ENCODE measurements at regions not wholly inside any gene's neighbourhood (a gene's known extent, or its start where the extent isn't known, plus 50 kb on each side); places are given as distances from the start of the nearest gene placed in this dataset.

DNA sequence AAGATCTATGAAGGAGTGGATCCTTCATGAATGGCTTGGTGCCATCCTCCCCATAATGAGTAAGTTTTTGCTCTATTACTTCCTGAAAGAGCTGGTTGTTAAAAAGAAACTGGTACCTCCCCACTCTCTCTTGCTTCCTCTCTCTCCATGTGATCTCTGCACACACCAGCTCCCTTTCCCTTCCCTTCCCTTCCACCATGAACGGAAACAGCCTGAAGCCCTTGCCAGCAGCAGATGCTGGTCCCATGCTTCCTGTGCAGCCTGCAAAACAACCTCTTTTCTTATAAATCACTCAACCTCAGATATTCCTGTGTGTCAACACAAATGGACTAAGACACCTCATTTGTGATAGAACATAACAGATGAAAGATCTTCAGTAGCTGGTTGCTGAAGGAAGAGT is 303.5 kb upstream of the ACVR2A start:
- no peak overlapping the region for H3K4me3 ChIP-seq (ENCODE audit: control extremely low read depth in 1 of 5, extremely low read depth in 1 of 5, insufficient read depth in 1 of 5, low read depth in 2 of 5, low read length in 4 of 5)
- H3K27me3 ChIP-seq (replicated peaks in 1 of 4; ENCODE audit: control extremely low read depth in 1 of 4, control insufficient read depth in 3 of 4, insufficient read depth in 4 of 4, low read length in 3 of 4), result no peaks in the 10 kb centered on the region
- Mint-ChIP-seq H3K4me3 (no peak overlapping the region), H3K27me3 (peaks cover 4% of the 10 kb centered on the region), H3K4me1 (no peaks in the 10 kb centered on the region), H3K9me3 (ENCODE audit: insufficient read depth) (no peaks in the 10 kb centered on the region), H3K27ac (no peak overlapping the region)
- ChIA-PET CTCF (no interaction called here), POLR2A (no interaction called here)
- H3K4me1 ChIP-seq (ENCODE audit: control insufficient read depth in 2 of 2, insufficient read depth in 2 of 2, low read length in 2 of 2), result no peaks in the 10 kb centered on the region
- H4K20me1 ChIP-seq (ENCODE audit: control insufficient read depth, insufficient read depth, low read length, poor library complexity, severe bottlenecking), result no peaks in the 10 kb centered on the region
- ATAC-seq (ENCODE audit: low read depth) (no peak), DNase-seq (no peak)
- TF ChIP-seq EZH2 (IDR thresholded peaks at IDR 0.05; ENCODE audit: borderline replicate concordance, insufficient read depth, low read depth, low read length, poor library complexity, severe bottlenecking), result no peak
- TF ChIP-seq, protein P1, sequence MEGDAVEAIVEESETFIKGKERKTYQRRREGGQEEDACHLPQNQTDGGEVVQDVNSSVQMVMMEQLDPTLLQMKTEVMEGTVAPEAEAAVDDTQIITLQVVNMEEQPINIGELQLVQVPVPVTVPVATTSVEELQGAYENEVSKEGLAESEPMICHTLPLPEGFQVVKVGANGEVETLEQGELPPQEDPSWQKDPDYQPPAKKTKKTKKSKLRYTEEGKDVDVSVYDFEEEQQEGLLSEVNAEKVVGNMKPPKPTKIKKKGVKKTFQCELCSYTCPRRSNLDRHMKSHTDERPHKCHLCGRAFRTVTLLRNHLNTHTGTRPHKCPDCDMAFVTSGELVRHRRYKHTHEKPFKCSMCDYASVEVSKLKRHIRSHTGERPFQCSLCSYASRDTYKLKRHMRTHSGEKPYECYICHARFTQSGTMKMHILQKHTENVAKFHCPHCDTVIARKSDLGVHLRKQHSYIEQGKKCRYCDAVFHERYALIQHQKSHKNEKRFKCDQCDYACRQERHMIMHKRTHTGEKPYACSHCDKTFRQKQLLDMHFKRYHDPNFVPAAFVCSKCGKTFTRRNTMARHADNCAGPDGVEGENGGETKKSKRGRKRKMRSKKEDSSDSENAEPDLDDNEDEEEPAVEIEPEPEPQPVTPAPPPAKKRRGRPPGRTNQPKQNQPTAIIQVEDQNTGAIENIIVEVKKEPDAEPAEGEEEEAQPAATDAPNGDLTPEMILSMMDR (IDR thresholded peaks at IDR 0.05), result no peak
- H3K36me3 ChIP-seq (replicated peaks in 1 of 2; ENCODE audit: control extremely low read depth in 1 of 2, control insufficient read depth in 1 of 2, extremely low read depth in 1 of 2, insufficient read depth in 2 of 2, low read length in 1 of 2), result no peaks in the 10 kb centered on the region
- intact Hi-C loops (cut with micrococcal nuclease), result no loop called here
- H3K27ac ChIP-seq (ENCODE audit: low read length in 2 of 2), result no peak overlapping the region
- no peak overlapping the region for H3K9ac ChIP-seq (ENCODE audit: low read length)
- H3K9me3 ChIP-seq (ENCODE audit: control extremely low read depth in 1 of 3, control insufficient read depth in 2 of 3, insufficient read depth in 1 of 3, low read length in 2 of 3), result no peaks in the 10 kb centered on the region
- no peak overlapping the region for H3K4me2 ChIP-seq (replicated peaks; ENCODE audit: low read depth, low read length, poor library complexity, severe bottlenecking)
- H3K79me2 ChIP-seq (ENCODE audit: control insufficient read depth, insufficient read depth, low read length), result no peaks in the 10 kb centered on the region
- WGBS (ENCODE audit: insufficient coverage), result 86% methylated on average over 1 of the region's 1 CpG
- no peak overlapping the region for H2AFZ ChIP-seq (ENCODE audit: insufficient read depth, low read depth, low read length, poor library complexity, severe bottlenecking)

DNA sequence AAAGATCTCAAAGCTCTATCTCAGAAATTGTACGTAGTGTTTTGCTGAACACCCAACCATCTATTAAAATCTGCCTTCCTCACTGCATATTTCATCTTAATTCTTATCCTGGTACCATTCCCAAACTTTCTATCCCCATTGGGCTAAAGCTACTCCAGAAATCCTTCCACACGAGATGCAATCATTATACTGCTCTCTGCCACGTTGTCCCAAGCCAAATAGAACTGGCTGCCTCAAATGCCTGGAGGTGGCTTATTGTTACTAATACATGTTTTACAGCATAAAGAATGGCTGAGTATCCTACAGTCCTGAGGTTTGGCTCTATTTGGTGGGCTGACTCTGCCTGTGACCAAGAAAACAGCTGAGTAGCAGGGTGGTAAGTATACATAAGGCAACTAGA is 306.0 kb upstream of the ACVR2A start:
- Mint-ChIP-seq H3K4me1 (no peaks in the 10 kb centered on the region), H3K27ac (no peak overlapping the region), H3K27me3 (peaks cover 4% of the 10 kb centered on the region), H3K9me3 (ENCODE audit: insufficient read depth) (no peaks in the 10 kb centered on the region), H3K4me3 (no peak overlapping the region)
- H3K79me2 ChIP-seq (ENCODE audit: control insufficient read depth, insufficient read depth, low read length), result no peaks in the 10 kb centered on the region
- H2AFZ ChIP-seq (ENCODE audit: insufficient read depth, low read depth, low read length, poor library complexity, severe bottlenecking), result no peak overlapping the region
- H3K27me3 ChIP-seq (replicated peaks in 1 of 4; ENCODE audit: control extremely low read depth in 1 of 4, control insufficient read depth in 3 of 4, insufficient read depth in 4 of 4, low read length in 3 of 4), result no peaks in the 10 kb centered on the region
- no peaks in the 10 kb centered on the region for H3K9me3 ChIP-seq (ENCODE audit: control extremely low read depth in 1 of 3, control insufficient read depth in 2 of 3, insufficient read depth in 1 of 3, low read length in 2 of 3)
- POLR2A ChIA-PET, result no interaction called here
- H3K4me3 ChIP-seq (ENCODE audit: control extremely low read depth in 1 of 5, extremely low read depth in 1 of 5, insufficient read depth in 1 of 5, low read depth in 2 of 5, low read length in 4 of 5), result no peak overlapping the region
- no peaks in the 10 kb centered on the region for H4K20me1 ChIP-seq (ENCODE audit: control insufficient read depth, insufficient read depth, low read length, poor library complexity, severe bottlenecking)
- H3K4me1 ChIP-seq (ENCODE audit: control insufficient read depth in 2 of 2, insufficient read depth in 2 of 2, low read length in 2 of 2), result no peaks in the 10 kb centered on the region
- no peak overlapping the region for H3K9ac ChIP-seq (ENCODE audit: low read length)
- intact Hi-C loops (cut with micrococcal nuclease), result no loop called here
- 100% methylated on average over 1 of the region's 3 CpGs for WGBS (ENCODE audit: insufficient coverage)
- DNase-seq, result no peak
- TF ChIP-seq, protein P1 (IDR thresholded peaks at IDR 0.05), result no peak
- TF ChIP-seq EZH2 (IDR thresholded peaks at IDR 0.05; ENCODE audit: borderline replicate concordance, insufficient read depth, low read depth, low read length, poor library complexity, severe bottlenecking), result no peak
- CTCF ChIA-PET, result no interaction called here
- no peak for ATAC-seq (ENCODE audit: low read depth)
- H3K4me2 ChIP-seq (replicated peaks; ENCODE audit: low read depth, low read length, poor library complexity, severe bottlenecking), result no peak overlapping the region
- H3K27ac ChIP-seq (ENCODE audit: low read length in 2 of 2), result no peak overlapping the region
- H3K36me3 ChIP-seq (replicated peaks in 1 of 2; ENCODE audit: control extremely low read depth in 1 of 2, control insufficient read depth in 1 of 2, extremely low read depth in 1 of 2, insufficient read depth in 2 of 2, low read length in 1 of 2), result no peaks in the 10 kb centered on the region
